ENCODE measurements at regions not wholly inside any gene's neighbourhood (a gene's known extent, or its start where the extent isn't known, plus 50 kb on each side); places are given as distances from the start of the nearest gene placed in this dataset.

- no peak for TF ChIP-seq CREB1 (IDR thresholded peaks at IDR 0.05)
- no peak for TF ChIP-seq CTCF (IDR thresholded peaks at IDR 0.05; ENCODE audit: control extremely low read depth in 1 of 3, insufficient read depth in 1 of 3, low read depth in 1 of 3, low read length in 3 of 3)
- no peak for TF ChIP-seq TAF1 (IDR thresholded peaks at IDR 0.05; ENCODE audit: low read depth, low read length)
- TF ChIP-seq JUN (IDR thresholded peaks at IDR 0.05; ENCODE audit: low read depth, low read length) = no peak
- TF ChIP-seq POLR2A (IDR thresholded peaks at IDR 0.05; ENCODE audit: control extremely low read depth in 1 of 2, low read depth in 2 of 2, low read length in 2 of 2) = no peak
- no peak for TF ChIP-seq POLR2AphosphoS5 (IDR thresholded peaks at IDR 0.05; ENCODE audit: low read depth, low read length)
Measured at GRCh38 chr18:46275370-46275769, 171.2 kb downstream of the HAUS1 start.

Measured in H1 (cell line).